DND-41 (cell line): ENCODE measurements at regions not wholly inside any gene's neighbourhood (a gene's known extent, or its start where the extent isn't known, plus 50 kb on each side); places are given as distances from the start of the nearest gene placed in this dataset.

ENCODE experiments used
- EZH2 ChIP-seq: IDR thresholded peaks from 3 replicates; pipeline ENCODE4 v1.6.1; 2012; ENCODE audit warnings: borderline replicate concordance, low read depth, mild to moderate bottlenecking, moderate library complexity, low read length, inconsistent platforms; ENCODE audit not compliant: severe bottlenecking
- TF ChIP-seq, protein P1 (sequence below): IDR thresholded peaks from 2 replicates; pipeline ENCODE4 v1.5.1; 2012; ENCODE audit warnings: borderline replicate concordance, low read length, moderate library complexity, mild to moderate bottlenecking; ENCODE audit not compliant: poor library complexity, severe bottlenecking; ENCODE audit errors: extremely low read depth

DNA sequence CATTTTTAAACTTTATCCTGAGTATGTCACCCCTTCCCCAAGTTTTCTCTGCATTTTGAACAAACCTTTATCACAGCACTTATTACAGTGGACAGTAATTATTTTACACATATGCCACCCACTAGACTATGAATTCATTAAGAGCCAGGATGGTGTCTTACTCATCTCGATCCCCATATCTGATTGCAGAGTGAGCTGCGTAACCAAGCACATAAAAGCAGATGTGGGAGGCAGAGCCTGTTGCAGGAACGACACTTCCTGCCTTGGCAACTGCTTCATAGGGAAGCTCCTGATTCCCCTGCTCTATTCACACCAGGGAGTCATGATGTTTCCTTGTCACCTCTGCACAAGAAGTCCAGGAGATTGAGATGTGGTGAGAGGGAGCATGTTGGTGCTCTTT is 91.1 kb downstream of the MINAR1 start:
- TF ChIP-seq, protein P1, sequence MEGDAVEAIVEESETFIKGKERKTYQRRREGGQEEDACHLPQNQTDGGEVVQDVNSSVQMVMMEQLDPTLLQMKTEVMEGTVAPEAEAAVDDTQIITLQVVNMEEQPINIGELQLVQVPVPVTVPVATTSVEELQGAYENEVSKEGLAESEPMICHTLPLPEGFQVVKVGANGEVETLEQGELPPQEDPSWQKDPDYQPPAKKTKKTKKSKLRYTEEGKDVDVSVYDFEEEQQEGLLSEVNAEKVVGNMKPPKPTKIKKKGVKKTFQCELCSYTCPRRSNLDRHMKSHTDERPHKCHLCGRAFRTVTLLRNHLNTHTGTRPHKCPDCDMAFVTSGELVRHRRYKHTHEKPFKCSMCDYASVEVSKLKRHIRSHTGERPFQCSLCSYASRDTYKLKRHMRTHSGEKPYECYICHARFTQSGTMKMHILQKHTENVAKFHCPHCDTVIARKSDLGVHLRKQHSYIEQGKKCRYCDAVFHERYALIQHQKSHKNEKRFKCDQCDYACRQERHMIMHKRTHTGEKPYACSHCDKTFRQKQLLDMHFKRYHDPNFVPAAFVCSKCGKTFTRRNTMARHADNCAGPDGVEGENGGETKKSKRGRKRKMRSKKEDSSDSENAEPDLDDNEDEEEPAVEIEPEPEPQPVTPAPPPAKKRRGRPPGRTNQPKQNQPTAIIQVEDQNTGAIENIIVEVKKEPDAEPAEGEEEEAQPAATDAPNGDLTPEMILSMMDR = no peak
- no peak for TF ChIP-seq EZH2
